Muscle layer of colon (tissue), 2 donors: ENCODE measurements at regions not wholly inside any gene's neighbourhood (a gene's known extent, or its start where the extent isn't known, plus 50 kb on each side); places are given as distances from the start of the nearest gene placed in this dataset.
"Not testable (repeated sequence)": the region's sequence is repeated elsewhere in the genome, so short reads cannot be mapped to it uniquely, and the experiment has no call there.

ENCODE experiments used
- H3K27ac ChIP-seq: one replicate; pipeline ENCODE4 v1.7.0; 2013; ENCODE audit warnings: low read depth, mild to moderate bottlenecking, low read length, moderate library complexity
- H3K27me3 ChIP-seq, 2 donors: one replicate each; pipeline ENCODE4 v1.7.0; 2013; ENCODE audit warnings: low read length in 2 of 2, mild to moderate bottlenecking in 2 of 2; ENCODE audit not compliant: insufficient read depth in 2 of 2, control insufficient read depth in 1 of 2
- H3K36me3 ChIP-seq: one replicate; pipeline ENCODE4 v1.7.0; 2013; ENCODE audit warnings: mild to moderate bottlenecking, low read length; ENCODE audit not compliant: insufficient read depth
- H3K4me1 ChIP-seq: one replicate; pipeline ENCODE4 v1.7.0; 2013; ENCODE audit warnings: mild to moderate bottlenecking, low read length; ENCODE audit not compliant: insufficient read depth
- H3K4me3 ChIP-seq, 2 donors: one replicate each; pipeline ENCODE4 v1.7.0; 2013; ENCODE audit warnings: low read length in 2 of 2, low read depth in 1 of 2, mild to moderate bottlenecking in 1 of 2, moderate library complexity in 1 of 2
- H3K9ac ChIP-seq: one replicate; pipeline ENCODE4 v1.7.0; 2013; ENCODE audit warnings: low read length
- H3K9me3 ChIP-seq: one replicate; pipeline ENCODE4 v1.7.0; 2013; ENCODE audit warnings: mild to moderate bottlenecking, low read length
- donor health status: abdominal sarcoma.
- donor health status: Adenocarcinoma of cecum.

GRCh38 chr1:157348538-157349480 is 203.5 kb downstream of the FCRL5 start:
- no peak overlapping the region for H3K4me3 ChIP-seq
- no peaks in the 10 kb centered on the region for H3K4me1 ChIP-seq
- H3K9me3 ChIP-seq: no peaks in the 10 kb centered on the region
- no peaks in the 10 kb centered on the region for H3K27me3 ChIP-seq
- H3K9ac ChIP-seq: no peak overlapping the region
- no peaks in the 10 kb centered on the region for H3K36me3 ChIP-seq
- H3K27ac ChIP-seq: no peak overlapping the region

DNA sequence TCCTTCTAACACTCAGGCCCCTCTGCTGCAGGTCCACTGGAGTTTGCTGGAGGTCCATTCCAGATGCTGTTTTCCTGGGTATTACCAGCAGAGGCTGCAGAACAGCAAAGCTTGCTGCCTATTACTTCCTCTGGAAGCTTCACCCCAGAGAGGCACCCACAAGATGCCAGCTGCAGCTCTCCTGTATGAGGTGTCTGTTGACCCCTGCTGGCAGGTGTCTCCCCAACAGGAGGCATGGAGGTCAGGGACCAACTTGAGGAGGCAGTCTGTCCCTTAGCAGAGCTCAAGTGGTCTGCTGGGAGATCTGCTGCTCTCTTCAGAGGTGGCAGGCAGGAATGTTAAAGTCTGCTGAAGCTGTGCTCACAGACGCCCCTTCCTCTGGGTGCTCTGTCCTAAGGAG is 204.8 kb downstream of the FCRL5 start:
- Histone ChIP-seq H3K27me3 (no peaks in the 10 kb centered on the region), H3K4me1 (no peaks in the 10 kb centered on the region), H3K4me3 (no peak overlapping the region), H3K9me3 (no peaks in the 10 kb centered on the region), H3K9ac (no peak overlapping the region), H3K36me3 (no peaks in the 10 kb centered on the region), H3K27ac (no peak overlapping the region)

DNA sequence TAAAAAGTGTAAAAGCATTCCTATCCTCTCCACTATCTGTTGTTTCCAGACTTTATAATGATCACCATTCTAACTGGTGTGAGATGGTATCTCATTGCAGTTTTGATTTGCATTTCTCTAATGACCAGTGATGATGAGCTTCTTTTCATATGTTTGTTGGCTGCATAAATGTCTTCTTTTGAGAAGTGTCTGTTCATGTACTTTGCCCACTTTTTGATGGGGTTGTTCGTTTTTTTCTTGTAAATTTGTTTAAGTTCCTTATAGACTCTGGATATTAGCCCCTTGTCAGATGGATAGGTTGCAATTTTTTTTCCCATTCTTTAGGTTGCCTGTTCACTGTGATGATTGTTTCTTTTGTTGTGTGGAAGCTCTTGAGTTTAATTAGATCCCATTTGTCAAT is 199.6 kb upstream of the ETV3 start:
- H3K9me3 ChIP-seq, H3K4me3 ChIP-seq, H3K4me1 ChIP-seq: not testable (repeated sequence)

DNA sequence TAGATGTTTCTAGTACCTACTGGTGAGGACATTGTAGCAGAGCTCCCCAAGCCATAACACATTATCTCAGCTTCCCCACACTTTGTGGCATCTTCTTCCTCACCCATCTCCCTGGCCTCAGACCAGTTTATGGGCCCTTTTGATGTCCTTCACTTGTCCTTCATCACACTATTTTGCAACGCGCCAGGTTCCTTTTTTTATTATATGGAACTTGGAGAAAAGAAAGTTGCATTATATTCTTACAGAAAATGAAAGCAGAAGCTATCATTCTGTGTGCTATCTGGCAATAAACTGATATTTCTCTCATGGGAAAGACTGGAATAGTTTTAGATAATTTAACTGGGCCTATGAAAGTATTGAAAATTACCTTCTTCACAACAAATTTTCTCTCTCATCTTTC is 196.9 kb upstream of the ETV3 start:
- H3K4me3 ChIP-seq: no peak overlapping the region
- H3K27me3 ChIP-seq: no peaks in the 10 kb centered on the region
- H3K4me1 ChIP-seq: no peaks in the 10 kb centered on the region

More for the DNA sequence above, 199.6 kb upstream of the ETV3 start:
- H3K36me3 ChIP-seq, H3K9ac ChIP-seq, H3K27me3 ChIP-seq, H3K27ac ChIP-seq: not testable (repeated sequence)

DNA sequence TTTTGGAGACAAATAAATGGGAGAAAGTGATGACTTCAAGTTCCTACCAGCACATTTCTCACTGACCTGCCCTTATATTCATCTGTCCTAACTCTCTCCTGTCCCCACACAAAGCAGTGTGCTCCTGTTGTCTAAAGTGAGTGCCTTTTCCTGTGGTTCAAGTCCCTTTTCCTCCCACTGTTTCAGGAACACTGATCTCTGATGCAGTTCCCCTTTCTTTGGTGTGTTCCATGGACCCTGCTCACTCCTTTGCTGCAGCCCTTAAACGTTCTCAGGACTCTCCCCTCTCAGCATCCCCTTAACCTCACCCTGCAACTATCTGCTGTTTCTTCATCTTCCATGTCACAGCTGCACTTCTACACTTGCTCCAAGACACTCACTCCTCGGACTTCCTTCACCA is 195.8 kb upstream of the ETV3 start:
- Histone ChIP-seq H3K27me3 (no peaks in the 10 kb centered on the region), H3K36me3 (no peaks in the 10 kb centered on the region), H3K9me3 (no peaks in the 10 kb centered on the region), H3K4me3 (no peak overlapping the region), H3K27ac (no peak overlapping the region), H3K9ac (no peak overlapping the region), H3K4me1 (no peaks in the 10 kb centered on the region)

More for the DNA sequence above, 196.9 kb upstream of the ETV3 start:
- Histone ChIP-seq H3K27ac (no peak overlapping the region), H3K9me3 (no peaks in the 10 kb centered on the region), H3K36me3 (no peaks in the 10 kb centered on the region), H3K9ac (no peak overlapping the region)

DNA sequence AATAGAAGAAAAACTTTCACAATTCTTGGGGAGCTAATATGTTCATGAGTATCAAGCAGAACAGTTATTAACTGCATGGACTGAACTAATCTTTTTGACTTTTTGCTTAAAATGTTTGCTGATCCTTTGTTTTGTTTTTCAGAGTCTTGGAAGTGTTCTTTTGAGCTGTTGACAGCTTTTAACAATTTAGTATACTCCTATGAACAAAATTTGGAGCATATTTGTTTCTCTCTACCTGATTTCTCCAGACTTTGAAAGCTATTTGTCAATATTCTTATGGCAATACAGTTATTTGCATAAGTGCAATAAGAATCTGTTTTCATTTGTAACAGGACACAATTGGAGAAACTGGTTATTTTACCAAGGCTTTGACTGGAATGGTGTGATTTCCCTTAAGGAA is 192.0 kb upstream of the ETV3 start:
- not testable (repeated sequence) for H3K4me3 ChIP-seq, H3K9ac ChIP-seq, H3K4me1 ChIP-seq, H3K27me3 ChIP-seq, H3K27ac ChIP-seq, H3K9me3 ChIP-seq, H3K36me3 ChIP-seq

- H3K9me3 ChIP-seq, H3K4me3 ChIP-seq, H3K9ac ChIP-seq, H3K4me1 ChIP-seq, H3K36me3 ChIP-seq, H3K27me3 ChIP-seq, H3K27ac ChIP-seq: not testable (repeated sequence)
These were observed 189.9 kb upstream of the ETV3 start for GRCh38 chr1:157328120-157328519.

DNA sequence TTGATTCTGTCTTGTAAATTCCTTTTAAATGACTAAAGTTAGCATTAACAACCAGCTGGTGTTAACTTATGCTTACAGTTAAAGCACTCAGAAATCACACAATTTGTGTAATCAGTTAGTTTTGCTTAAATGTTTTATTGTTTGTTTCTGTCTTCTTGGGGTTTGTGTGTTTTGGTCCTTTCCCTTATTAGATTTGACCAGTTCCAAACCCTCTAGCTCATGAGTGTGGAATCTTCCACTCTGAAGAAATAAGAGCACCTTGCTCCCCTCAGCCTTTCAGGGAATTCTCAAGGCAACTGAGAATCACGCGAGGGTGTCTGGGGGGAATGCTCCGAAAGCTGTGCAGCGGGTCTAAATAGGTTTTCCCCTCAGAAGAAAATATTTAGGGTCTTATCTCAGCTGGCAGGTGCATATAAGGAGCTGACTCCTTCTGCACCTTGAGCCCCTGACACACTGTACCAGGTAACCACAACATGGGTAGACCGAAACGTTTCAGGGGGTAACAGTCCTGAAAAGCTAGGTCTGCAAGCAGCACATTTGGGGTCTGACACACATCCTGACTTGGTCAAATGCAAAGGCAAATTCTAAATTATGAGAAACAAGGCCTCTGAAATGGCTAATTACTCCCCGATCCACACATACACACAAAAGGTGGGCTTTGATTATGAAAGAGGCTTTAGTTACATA is 188.1 kb upstream of the ETV3 start:
- Histone ChIP-seq H3K27me3 (no peaks in the 10 kb centered on the region), H3K4me1 (no peaks in the 10 kb centered on the region), H3K27ac (no peak overlapping the region), H3K9ac (no peak overlapping the region), H3K9me3 (no peaks in the 10 kb centered on the region), H3K4me3 (no peak overlapping the region), H3K36me3 (no peaks in the 10 kb centered on the region)

DNA sequence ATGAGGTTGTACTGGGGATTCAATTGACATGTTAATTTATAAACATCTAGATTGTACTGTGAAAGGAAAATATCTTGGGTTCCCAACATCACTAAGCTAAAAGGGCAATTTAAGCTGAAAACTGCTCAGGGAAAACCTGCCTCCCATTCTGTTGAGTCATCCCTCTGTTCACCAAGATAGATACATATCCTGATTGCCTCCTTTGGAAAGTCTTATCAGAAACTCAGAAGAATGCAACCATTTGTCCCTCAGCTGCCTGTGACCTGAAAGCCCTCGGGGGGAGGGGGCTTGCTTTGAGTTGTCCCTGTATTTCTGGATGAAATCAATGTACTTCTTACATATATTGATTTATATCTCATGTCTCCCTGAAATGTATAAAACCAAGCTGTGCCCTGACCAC is 187.0 kb upstream of the ETV3 start:
- H3K4me1 ChIP-seq: no peaks in the 10 kb centered on the region
- H3K4me3 ChIP-seq: no peak overlapping the region
- H3K9me3 ChIP-seq: no peaks in the 10 kb centered on the region
- no peaks in the 10 kb centered on the region for H3K36me3 ChIP-seq
- H3K27ac ChIP-seq: no peak overlapping the region
- H3K9ac ChIP-seq: no peak overlapping the region
- no peaks in the 10 kb centered on the region for H3K27me3 ChIP-seq

DNA sequence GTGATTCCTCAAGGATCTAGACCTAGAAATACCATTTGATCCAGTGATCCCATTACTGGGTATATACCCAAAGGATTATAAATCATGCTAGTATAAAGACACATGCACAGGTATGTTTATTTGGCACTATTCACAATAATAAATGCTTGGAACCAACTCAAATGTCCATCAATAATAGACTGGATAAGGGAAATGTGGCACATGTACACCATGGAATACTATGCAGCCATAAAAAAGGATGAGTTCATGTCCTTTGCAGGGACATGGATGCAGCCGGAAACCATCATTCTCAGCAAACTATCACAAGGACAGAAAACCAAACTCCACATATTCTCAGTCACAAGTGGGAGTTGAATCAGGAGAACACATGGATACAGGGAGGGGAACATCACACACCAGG is 183.8 kb upstream of the ETV3 start:
- not testable (repeated sequence) for H3K27me3 ChIP-seq, H3K9ac ChIP-seq, H3K4me3 ChIP-seq, H3K27ac ChIP-seq, H3K4me1 ChIP-seq, H3K9me3 ChIP-seq, H3K36me3 ChIP-seq

DNA sequence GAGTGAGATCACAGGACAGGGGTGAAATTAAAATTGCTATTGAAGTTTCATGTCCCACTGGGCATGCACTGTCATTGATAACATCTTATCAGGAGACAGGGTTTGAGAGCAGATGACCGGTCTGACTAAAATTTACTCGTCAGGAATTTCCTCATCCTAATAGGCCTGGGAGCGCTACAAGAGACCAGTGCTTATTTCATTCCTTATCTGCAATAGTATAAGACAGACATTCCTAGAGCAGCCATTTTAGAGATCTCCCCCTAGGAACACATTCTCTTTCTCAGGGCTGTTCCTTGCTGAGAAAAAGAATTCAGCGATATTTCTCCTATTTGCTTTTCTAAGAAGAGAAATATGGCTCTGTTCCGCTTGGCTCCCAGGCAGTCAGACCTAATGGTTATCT is 181.4 kb upstream of the ETV3 start:
- H3K27me3 ChIP-seq: no peaks in the 10 kb centered on the region
- H3K4me1 ChIP-seq: no peaks in the 10 kb centered on the region
- no peak overlapping the region for H3K27ac ChIP-seq
- no peaks in the 10 kb centered on the region for H3K9me3 ChIP-seq
- no peak overlapping the region for H3K4me3 ChIP-seq
- H3K36me3 ChIP-seq: no peaks in the 10 kb centered on the region
- no peak overlapping the region for H3K9ac ChIP-seq

DNA sequence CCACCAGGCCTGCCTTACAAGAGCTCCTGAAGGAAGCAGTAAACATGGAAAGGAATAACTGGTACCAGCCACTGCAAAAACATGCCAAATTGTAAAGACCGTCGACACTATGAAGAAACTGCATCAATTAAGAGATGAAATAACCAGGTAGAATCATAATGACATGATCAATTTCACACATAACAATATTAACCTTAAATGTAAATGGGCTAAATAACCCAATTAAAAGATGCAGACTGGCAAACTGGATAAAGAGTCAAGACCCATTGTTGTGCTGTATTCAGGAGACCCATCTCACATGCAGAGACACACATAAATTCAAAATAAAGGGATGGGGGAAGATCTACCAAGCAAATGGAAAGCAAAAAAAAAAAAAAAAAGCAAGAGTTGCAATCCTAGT is 179.0 kb upstream of the ETV3 start:
- not testable (repeated sequence) for H3K9ac ChIP-seq, H3K27me3 ChIP-seq, H3K36me3 ChIP-seq, H3K4me1 ChIP-seq, H3K9me3 ChIP-seq, H3K4me3 ChIP-seq, H3K27ac ChIP-seq
